Body of pancreas (tissue), 4 donors: ENCODE measurements at regions not wholly inside any gene's neighbourhood (a gene's known extent, or its start where the extent isn't known, plus 50 kb on each side); places are given as distances from the start of the nearest gene placed in this dataset.

Source experiments
- CTCF ChIP-seq, 7 experiments: fragments of 450-650 bp in 4 of 7; fragments of 200-600 bp in 3 of 7; sonication (generic) in 3 of 7; IDR thresholded peaks; one replicate each; pipeline ENCODE4 v1.5.1; 2016 to 2019; ENCODE audit warnings: antibody characterized with exemption in 7 of 7
- POLR2A ChIP-seq, 3 donors: fragments of 450-650 bp; IDR thresholded peaks; one replicate each; pipeline ENCODE4 v1.6.1; 2016; ENCODE audit warnings: antibody characterized with exemption in 3 of 3, mild to moderate bottlenecking in 2 of 3

DNA sequence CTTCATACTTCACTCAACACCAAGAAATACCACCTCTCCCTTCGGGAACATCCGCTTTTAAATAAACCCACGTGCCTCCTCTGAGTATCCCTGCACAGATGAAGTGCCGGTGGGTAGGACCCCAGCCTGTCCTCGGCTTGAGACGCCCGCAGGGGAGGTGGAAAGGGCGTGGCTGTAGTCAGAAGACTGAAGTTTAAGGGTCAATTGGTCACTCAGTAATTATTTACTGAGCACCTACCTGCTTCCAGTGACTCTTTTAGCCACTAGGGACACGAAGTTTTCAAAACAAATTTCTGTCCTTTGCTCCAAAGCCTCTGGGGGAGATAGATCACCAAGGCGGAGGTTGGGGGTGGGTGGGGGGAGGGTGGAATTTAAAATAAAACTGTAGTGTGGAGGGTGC lies 309.4 kb downstream of the VRK1 start:
- TF ChIP-seq POLR2A (IDR thresholded peaks at IDR 0.05) (no peak), CTCF (IDR thresholded peaks at IDR 0.05) (no peak)
